CD14-positive monocyte (primary cell): ENCODE measurements at regions not wholly inside any gene's neighbourhood (a gene's known extent, or its start where the extent isn't known, plus 50 kb on each side); places are given as distances from the start of the nearest gene placed in this dataset.

ENCODE experiments used
- DNase-seq, 3 donors: peaks; one replicate each; pipeline ENCODE4 v3.0.0-alpha.2; 2011 to 2022
- H2AFZ ChIP-seq: 2 replicates; pipeline ENCODE4 v1.6.0; 2012; ENCODE audit warnings: mild to moderate bottlenecking, low read depth, low read length, inconsistent platforms; ENCODE audit not compliant: insufficient read depth, poor library complexity, severe bottlenecking
- H3K27ac ChIP-seq, 2 donors: 1 replicate in 1 of 2; 2 replicates in 1 of 2; pipeline ENCODE4 v1.5.1; 2012 to 2013; ENCODE audit warnings: low read length in 2 of 2, control low read depth in 1 of 2, inconsistent platforms in 1 of 2, low read depth in 1 of 2, mild to moderate bottlenecking in 1 of 2
- H3K27me3 ChIP-seq, 2 donors: one replicate each; pipeline versions ENCODE4 v1.6.0 to v1.6.1; 2011 to 2013; ENCODE audit warnings: low read length in 2 of 2; ENCODE audit not compliant: control insufficient read depth in 2 of 2, insufficient read depth in 2 of 2
- H3K36me3 ChIP-seq, 2 donors: replicated peaks in 1 of 2; 1 replicate in 1 of 2; 2 replicates in 1 of 2; pipeline versions ENCODE4 v1.5.1 to v1.6.1; 2012 to 2013; ENCODE audit warnings: low read length in 2 of 2, control low read depth in 1 of 2, inconsistent platforms in 1 of 2, mild to moderate bottlenecking in 1 of 2; ENCODE audit not compliant: insufficient read depth in 2 of 2, control insufficient read depth in 1 of 2
- H3K4me1 ChIP-seq, 2 donors: 1 replicate in 1 of 2; 2 replicates in 1 of 2; pipeline versions ENCODE4 v1.5.1 to v1.6.1; 2012 to 2013; ENCODE audit warnings: low read length in 2 of 2, control low read depth in 1 of 2, inconsistent platforms in 1 of 2, mild to moderate bottlenecking in 1 of 2, moderate library complexity in 1 of 2; ENCODE audit not compliant: insufficient read depth in 2 of 2, control insufficient read depth in 1 of 2
- H3K4me2 ChIP-seq: replicated peaks from 2 replicates; pipeline ENCODE3; 2012; ENCODE audit warnings: low read length, moderate library complexity, mild to moderate bottlenecking; ENCODE audit not compliant: poor library complexity, severe bottlenecking; ENCODE audit errors: extremely low read depth
- H3K4me3 ChIP-seq, 3 experiments: fragments of 200-600 bp in 1 of 3; sonication (generic) in 1 of 3; replicated peaks in 1 of 3; 1 replicate in 2 of 3; 2 replicates in 1 of 3; pipeline ENCODE4 v1.5.1; 2011 to 2013; ENCODE audit warnings: low read length in 3 of 3, mild to moderate bottlenecking in 3 of 3, control low read depth in 2 of 3, low read depth in 2 of 3, inconsistent platforms in 1 of 3, moderate library complexity in 1 of 3
- H3K79me2 ChIP-seq: 2 replicates; pipeline ENCODE4 v1.6.0; 2012; ENCODE audit warnings: mild to moderate bottlenecking, control low read depth, inconsistent platforms, low read length, moderate library complexity; ENCODE audit not compliant: insufficient read depth
- H3K9ac ChIP-seq: 2 replicates; pipeline ENCODE4 v1.6.0; 2017; ENCODE audit warnings: low read length, mild to moderate bottlenecking; ENCODE audit not compliant: insufficient read depth, poor library complexity, severe bottlenecking
- H3K9me3 ChIP-seq, 2 donors: replicated peaks in 1 of 2; 1 replicate in 1 of 2; 2 replicates in 1 of 2; pipeline versions ENCODE4 v1.5.1 to v1.6.1; 2012 to 2013; ENCODE audit warnings: low read length in 2 of 2, control low read depth in 1 of 2; ENCODE audit not compliant: control insufficient read depth in 1 of 2, insufficient read depth in 1 of 2
- H4K20me1 ChIP-seq: 2 replicates; pipeline ENCODE4 v1.6.0; 2012; ENCODE audit warnings: mild to moderate bottlenecking, low read length, control low read depth, moderate library complexity; ENCODE audit not compliant: insufficient read depth
- H3K27ac Mint-ChIP-seq, 7 donors: one replicate each; pipeline ENCODE4 v1.8.0; 2020; ENCODE audit warnings: mild to moderate bottlenecking in 7 of 7, mixed read lengths in 7 of 7, moderate library complexity in 6 of 7, inconsistent platforms in 2 of 7
- H3K27me3 Mint-ChIP-seq, 3 donors: one replicate each; pipeline ENCODE4 v1.8.0; 2021 to 2022; ENCODE audit warnings: low read depth in 3 of 3, mild to moderate bottlenecking in 3 of 3, mixed read lengths in 3 of 3, moderate library complexity in 3 of 3, inconsistent platforms in 1 of 3
- H3K36me3 Mint-ChIP-seq, 2 donors: one replicate each; pipeline ENCODE4 v1.8.0; 2020; ENCODE audit warnings: mixed read lengths in 2 of 2, inconsistent platforms in 1 of 2, mild to moderate bottlenecking in 1 of 2
- H3K4me1 Mint-ChIP-seq: one replicate; pipeline ENCODE4 v1.8.0; 2020; ENCODE audit warnings: mild to moderate bottlenecking, mixed read lengths
- H3K4me3 Mint-ChIP-seq, 2 donors: one replicate each; pipeline ENCODE4 v1.8.0; 2020; ENCODE audit warnings: mild to moderate bottlenecking in 2 of 2, mixed read lengths in 2 of 2, moderate library complexity in 1 of 2
- H3K9me3 Mint-ChIP-seq, 7 donors: one replicate each; pipeline ENCODE4 v1.8.0; 2020 to 2022; ENCODE audit warnings: mixed read lengths in 7 of 7, mild to moderate bottlenecking in 6 of 7, moderate library complexity in 6 of 7, inconsistent platforms in 2 of 7
- CTCF ChIP-seq: fragments of 200-600 bp; IDR thresholded peaks from one replicate; pipeline ENCODE4 v1.8.0; 2022; ENCODE audit warnings: antibody characterized with exemption, mild to moderate bottlenecking
- WGBS: methylation state at CpG from one replicate; pipeline ENCODE4 v1.1.5; 2013; ENCODE audit warnings: missing lambda C conversion rate; ENCODE audit not compliant: insufficient coverage; 5-methylcytosine and 5-hydroxymethylcytosine counted together
- intact Hi-C, 2 donors: fragments of 100-400 bp; cut with micrococcal nuclease; formaldehyde crosslinking; loops; one replicate each; pipeline versions ENCODE4 v1.15.0 to v1.15.1; 2023

GRCh38 chr9:24841993-24842392 is 296.3 kb upstream of the IZUMO3 start:
- H3K36me3 Mint-ChIP-seq, result no peaks in the 10 kb centered on the region
- H3K27me3 Mint-ChIP-seq, result peaks cover 0 to 2% (median 0%) of the 10 kb centered on the region in 3 donors
- Histone ChIP-seq H2AFZ (no peak overlapping the region), H3K79me2 (no peaks in the 10 kb centered on the region), H3K9me3 (no peaks in the 10 kb centered on the region), H3K36me3 (no peaks in the 10 kb centered on the region), H3K4me2 (no peak overlapping the region), H4K20me1 (no peaks in the 10 kb centered on the region), H3K9ac (no peak overlapping the region), H3K4me1 (no peaks in the 10 kb centered on the region), H3K27me3 (no peaks in the 10 kb centered on the region), H3K4me3 (no peak overlapping the region), H3K27ac (no peak overlapping the region)
- H3K4me3 Mint-ChIP-seq, result no peak overlapping the region
- no peak overlapping the region for H3K27ac Mint-ChIP-seq
- intact Hi-C loops, result no loop called here
- H3K9me3 Mint-ChIP-seq, result peaks cover 0 to 5% (median 0%) of the 10 kb centered on the region in 7 donors
- no peak for DNase-seq
- WGBS, result no CpG with 5 or more reads among the region's 4 CpGs
- H3K4me1 Mint-ChIP-seq, result no peaks in the 10 kb centered on the region
- TF ChIP-seq CTCF, result no peak

GRCh38 chr9:24832307-24832706 is 286.6 kb upstream of the IZUMO3 start:
- Mint-ChIP-seq H3K9me3 (peaks cover 0 to 3% (median 0%) of the 10 kb centered on the region in 7 donors), H3K27ac (no peak overlapping the region), H3K4me1 (no peaks in the 10 kb centered on the region), H3K27me3 (no peaks in the 10 kb centered on the region), H3K36me3 (no peaks in the 10 kb centered on the region), H3K4me3 (no peak overlapping the region)
- no peak for TF ChIP-seq CTCF
- intact Hi-C loops, result no loop called here
- no peaks in the 10 kb centered on the region for H3K36me3 ChIP-seq
- H3K27ac ChIP-seq, result no peak overlapping the region
- no peak for DNase-seq
- no peaks in the 10 kb centered on the region for H3K4me1 ChIP-seq
- H3K4me3 ChIP-seq, result no peak overlapping the region
- no peaks in the 10 kb centered on the region for H3K27me3 ChIP-seq
- WGBS, result no CpG with 5 or more reads among the region's 2 CpGs
- no peak overlapping the region for H3K4me2 ChIP-seq
- no peaks in the 10 kb centered on the region for H4K20me1 ChIP-seq
- no peaks in the 10 kb centered on the region for H3K79me2 ChIP-seq
- H3K9ac ChIP-seq, result no peak overlapping the region
- H3K9me3 ChIP-seq, result no peaks in the 10 kb centered on the region
- H2AFZ ChIP-seq, result no peak overlapping the region
